HEK293T (cell line): ENCODE measurements at regions not wholly inside any gene's neighbourhood (a gene's known extent, or its start where the extent isn't known, plus 50 kb on each side); places are given as distances from the start of the nearest gene placed in this dataset.

Experiments
- CTCF ChIA-PET: fragments of 350-600 bp; formaldehyde crosslinking; extraction: SDS; loops from one replicate; lab custom pipeline; 2021; ENCODE audit warnings: antibody characterized with exemption, inconsistent platforms; lab: Yijun Ruan, JAX
- POLR2A ChIA-PET: fragments of 350-600 bp; formaldehyde crosslinking; extraction: SDS; loops from one replicate; lab custom pipeline; 2020; ENCODE audit warnings: antibody characterized with exemption, inconsistent platforms; lab: Yijun Ruan, JAX
- DNase-seq: peaks from one replicate; pipeline ENCODE4 v3.0.0; 2012; ENCODE audit warnings: mixed read lengths; ENCODE audit errors: extremely low spot score
- BHLHE40 ChIP-seq: fragments of 450-650 bp; IDR thresholded peaks from 2 replicates; pipeline ENCODE4 v1.6.1; 2016; ENCODE audit warnings: mild to moderate bottlenecking, moderate library complexity, borderline replicate concordance
- ELF4 ChIP-seq: fragments of 450-650 bp; IDR thresholded peaks from 2 replicates; pipeline ENCODE4 v1.6.1; 2017; ENCODE audit warnings: antibody characterized with exemption
- FOXA1 ChIP-seq: fragments of 450-650 bp; IDR thresholded peaks from 2 replicates; pipeline ENCODE4 v1.6.1; 2016; ENCODE audit warnings: mild to moderate bottlenecking
- FOXK2 ChIP-seq: fragments of 450-650 bp; IDR thresholded peaks from 2 replicates; pipeline ENCODE4 v1.6.1; 2016; ENCODE audit warnings: mild to moderate bottlenecking
- FOXM1 ChIP-seq: fragments of 450-650 bp; IDR thresholded peaks from 2 replicates; pipeline ENCODE4 v1.6.1; 2017; ENCODE audit warnings: mild to moderate bottlenecking, borderline replicate concordance
- HDGF ChIP-seq: fragments of 450-650 bp; IDR thresholded peaks from 2 replicates; pipeline ENCODE4 v1.6.1; 2017; ENCODE audit warnings: antibody characterized with exemption, borderline replicate concordance
- LEF1 ChIP-seq: fragments of 450-650 bp; IDR thresholded peaks from 2 replicates; pipeline ENCODE4 v1.6.1; 2017; ENCODE audit warnings: mild to moderate bottlenecking, borderline replicate concordance
- NFRKB ChIP-seq: fragments of 450-650 bp; IDR thresholded peaks from 2 replicates; pipeline ENCODE4 v1.6.1; 2016; ENCODE audit warnings: mild to moderate bottlenecking, moderate library complexity
- SP1 ChIP-seq: fragments of 450-650 bp; IDR thresholded peaks from 2 replicates; pipeline ENCODE4 v1.6.1; 2017
- SUZ12 ChIP-seq: fragments of 450-650 bp; IDR thresholded peaks from 2 replicates; pipeline ENCODE4 v1.6.1; 2016; ENCODE audit warnings: mild to moderate bottlenecking
- TARDBP ChIP-seq: fragments of 450-650 bp; IDR thresholded peaks from 2 replicates; pipeline ENCODE4 v1.6.1; 2016
- ZNF384 ChIP-seq: fragments of 450-650 bp; IDR thresholded peaks from 2 replicates; pipeline ENCODE4 v1.6.1; 2016
- TF ChIP-seq, protein P1 (sequence below): fragments of 450-650 bp; IDR thresholded peaks from 2 replicates; pipeline ENCODE4 v1.6.1; 2016

DNA sequence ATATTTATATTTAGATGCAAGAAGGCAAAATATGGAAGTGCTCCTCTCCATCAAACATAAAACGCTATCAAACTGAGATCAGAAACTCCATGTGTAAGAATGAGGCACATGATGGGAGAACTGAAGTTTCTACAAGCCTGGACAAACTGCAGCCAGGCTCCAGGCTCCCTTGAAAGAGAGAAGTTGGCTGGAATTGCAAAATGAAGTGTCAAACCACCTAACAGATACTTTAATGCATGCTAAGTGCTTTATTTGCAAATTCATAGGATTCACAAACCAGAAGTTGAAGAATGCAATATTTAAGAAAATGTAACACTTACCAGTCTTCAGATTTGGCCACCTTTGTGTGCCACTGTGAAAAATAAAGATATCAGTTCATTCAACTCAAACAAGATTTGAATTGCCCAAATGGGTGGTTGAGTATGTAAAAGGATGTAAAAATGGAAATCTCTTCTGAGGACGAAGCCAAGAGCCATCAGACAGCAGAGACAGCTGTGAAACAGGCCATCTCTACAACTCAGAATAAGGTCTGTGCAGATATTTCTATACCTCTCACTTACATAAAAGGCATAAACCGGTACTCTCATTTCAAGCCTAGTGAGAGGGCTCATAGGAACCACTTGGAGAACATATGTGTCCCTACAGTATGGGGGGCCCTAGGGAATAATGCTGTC is 87.0 kb downstream of the DPPA2 start:
- CTCF ChIA-PET: no interaction called here
- TF ChIP-seq SUZ12: no peak
- no peak for TF ChIP-seq ZNF384
- no peak for TF ChIP-seq NFRKB
- POLR2A ChIA-PET: no interaction called here
- DNase-seq: no peak

DNA sequence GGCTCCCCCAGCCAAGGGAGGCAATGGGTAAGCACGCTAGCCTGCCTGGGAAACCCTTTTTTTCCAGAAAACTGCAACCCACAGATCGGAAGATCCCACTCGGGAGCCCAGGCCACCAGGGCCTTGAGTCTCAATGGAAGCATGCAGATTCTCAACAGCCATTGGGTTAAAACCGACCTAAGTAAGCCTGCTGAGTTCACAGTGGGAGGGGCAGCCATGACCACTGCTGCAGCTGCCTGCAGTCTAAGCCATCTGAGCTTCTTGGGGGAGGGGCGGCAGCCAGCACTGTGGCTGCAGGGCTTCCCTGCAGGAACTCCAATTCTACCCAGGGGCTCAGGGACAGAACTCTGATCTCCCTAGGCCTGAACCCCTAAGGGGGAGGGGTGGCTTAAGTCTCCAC is 82.0 kb downstream of the DPPA2 start:
- ChIA-PET POLR2A (no interaction called here), CTCF (no interaction called here)
- no peak for DNase-seq
- TF ChIP-seq TARDBP (no peak), LEF1 (no peak), ZNF384 (no peak), FOXM1 (no peak), HDGF (no peak)
- TF ChIP-seq, protein P1, sequence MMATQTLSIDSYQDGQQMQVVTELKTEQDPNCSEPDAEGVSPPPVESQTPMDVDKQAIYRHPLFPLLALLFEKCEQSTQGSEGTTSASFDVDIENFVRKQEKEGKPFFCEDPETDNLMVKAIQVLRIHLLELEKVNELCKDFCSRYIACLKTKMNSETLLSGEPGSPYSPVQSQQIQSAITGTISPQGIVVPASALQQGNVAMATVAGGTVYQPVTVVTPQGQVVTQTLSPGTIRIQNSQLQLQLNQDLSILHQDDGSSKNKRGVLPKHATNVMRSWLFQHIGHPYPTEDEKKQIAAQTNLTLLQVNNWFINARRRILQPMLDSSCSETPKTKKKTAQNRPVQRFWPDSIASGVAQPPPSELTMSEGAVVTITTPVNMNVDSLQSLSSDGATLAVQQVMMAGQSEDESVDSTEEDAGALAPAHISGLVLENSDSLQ: no peak

DNA sequence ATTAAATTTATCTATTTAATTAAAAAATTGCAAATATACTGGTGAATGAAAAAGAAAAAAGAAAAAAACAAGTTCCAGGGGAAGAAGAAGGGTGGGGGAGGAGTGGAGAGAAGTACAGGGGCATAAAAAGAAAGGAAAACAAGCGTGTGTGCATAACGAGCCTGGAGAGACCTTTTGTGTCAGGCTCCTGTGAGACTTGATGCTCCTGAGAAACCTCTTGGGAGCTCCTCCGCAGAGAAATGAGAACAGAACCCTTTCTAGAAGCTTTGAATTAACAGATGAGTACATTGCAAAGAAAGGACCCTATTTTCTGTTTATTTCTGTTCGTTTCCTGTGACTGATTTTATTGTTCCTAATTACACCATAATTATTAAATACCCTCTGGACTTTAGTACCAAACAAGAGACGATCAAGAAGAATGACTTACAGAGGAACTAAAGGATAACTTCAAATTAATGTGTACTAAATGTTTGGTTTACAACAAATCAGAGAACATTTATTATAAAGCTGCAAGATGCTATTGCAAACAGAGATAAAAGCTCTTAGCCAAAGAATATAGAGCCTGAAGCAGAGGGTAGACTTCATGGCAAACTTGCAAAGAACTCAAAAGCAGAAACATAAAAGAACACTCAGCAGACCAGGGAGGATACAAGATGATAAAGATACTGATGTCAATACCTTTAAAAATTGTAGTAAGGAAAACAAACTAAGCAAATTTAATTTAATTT is 74.7 kb downstream of the DPPA2 start:
- TF ChIP-seq FOXK2 (no peak), FOXM1 (no peak), FOXA1 (no peak), BHLHE40 (no peak), NFRKB (no peak), SUZ12 (no peak), ZNF384 (no peak), ELF4 (no peak), SP1 (no peak)
- CTCF ChIA-PET: no interaction called here

DNA sequence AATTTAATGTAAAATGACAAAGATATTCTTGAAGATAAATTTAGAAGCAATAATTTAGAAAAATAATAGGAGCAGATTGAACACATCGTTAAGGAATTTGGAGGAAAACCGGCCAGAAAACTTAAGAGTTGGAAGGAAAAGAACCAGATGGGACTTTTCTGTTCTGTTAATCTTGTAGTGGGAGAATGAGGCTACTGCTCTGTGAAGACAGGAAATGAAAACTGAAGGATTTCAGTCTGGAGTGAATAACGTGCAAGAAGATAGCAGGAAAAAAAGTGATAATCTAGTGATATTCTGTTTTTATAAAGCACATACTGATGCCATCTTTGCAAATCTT is 74.2 kb downstream of the DPPA2 start:
- TF ChIP-seq FOXK2 (no peak), SUZ12 (no peak), ZNF384 (no peak), TARDBP (no peak)
- CTCF ChIA-PET: no interaction called here
- no peak for DNase-seq
- POLR2A ChIA-PET: no interaction called here

More for the DNA sequence above, 74.7 kb downstream of the DPPA2 start:
- no peak for DNase-seq
- POLR2A ChIA-PET: no interaction called here
